ENCODE measurements at regions not wholly inside any gene's neighbourhood (a gene's known extent, or its start where the extent isn't known, plus 50 kb on each side); places are given as distances from the start of the nearest gene placed in this dataset.

GRCh38 chr15:66860844-66861243, 158.8 kb downstream of the SMAD6 start:
- Histone ChIP-seq H4K20me1 (replicated peaks; ENCODE audit: control insufficient read depth, insufficient read depth, low read length) (no peaks in the 10 kb centered on the region), H3K79me2 (ENCODE audit: control insufficient read depth, insufficient read depth, low read length) (no peaks in the 10 kb centered on the region), H3K27ac (ENCODE audit: extremely low read depth, low read depth, low read length) (no peak overlapping the region), H3K9me3 (replicated peaks; ENCODE audit: control insufficient read depth, insufficient read depth, low read depth, low read length) (no peaks in the 10 kb centered on the region), H3K27me3 (ENCODE audit: control insufficient read depth in 2 of 2, insufficient read depth in 2 of 2, low read length in 2 of 2) (no peaks in the 10 kb centered on the region), H3K9ac (ENCODE audit: insufficient read depth in 1 of 2, low read depth in 2 of 2, low read length in 2 of 2) (no peak overlapping the region), H3K36me3 (ENCODE audit: control insufficient read depth, insufficient read depth, low read length) (no peaks in the 10 kb centered on the region), H3K4me2 (ENCODE audit: insufficient read depth, low read length) (no peak overlapping the region), H3K9me1 (ENCODE audit: control insufficient read depth, insufficient read depth, low read length) (no peaks in the 10 kb centered on the region), H2AFZ (ENCODE audit: low read depth, low read length) (no peak overlapping the region), H3K4me3 (no peak overlapping the region), H3K4me1 (replicated peaks in 1 of 2; ENCODE audit: control insufficient read depth in 2 of 2, insufficient read depth in 2 of 2, low read length in 2 of 2) (peaks cover 0 to 9% of the 10 kb centered on the region in 2 experiments; a peak in 3 of 5 replicates)
- no peak for DNase-seq (ENCODE audit: extremely low read depth in 1 of 4, low spot score in 3 of 4)
- ChIA-PET POLR2A (interaction anchor here (0.5 to 1.0 kb wide), 3 partner anchors 80 to 763 kb away, joined by 3 read pairs; no protein-coding TSS in a partner anchor), CTCF (ENCODE audit: low intra/inter-chr PET ratio) (no interaction called here)
- FAIRE-seq, result no peak
- in situ Hi-C loops (cut with MboI) (no loop called here), intact Hi-C loops (cut with micrococcal nuclease) (loop anchor here (5.0 kb wide), 1 partner anchor 41 kb away; no protein-coding TSS in a partner anchor)
- WGBS (ENCODE audit: insufficient coverage, low coverage, missing lambda C conversion rate), result 51% methylated on average over 3 of the region's 3 CpGs
- no peak for ATAC-seq
- no TSS peak for BruUV-seq (replicated peaks)
- TF ChIP-seq ZNF551 (CRISPR knock-in tag; IDR thresholded peaks at IDR 0.05), result no peak
- no peak for TF ChIP-seq NONO (IDR thresholded peaks at IDR 0.05; ENCODE audit: low read depth in 2 of 2, low read length in 1 of 2)
- no peak for TF ChIP-seq HDAC3 (IDR thresholded peaks at IDR 0.05; ENCODE audit: borderline replicate concordance, partially characterized antibody)
- TF ChIP-seq ZFP36 (IDR thresholded peaks at IDR 0.05; ENCODE audit: low read depth, low read length, partially characterized antibody), result no peak
- TF ChIP-seq PHB2 (IDR thresholded peaks at IDR 0.05; ENCODE audit: low read depth), result no peak
- TF ChIP-seq NR2C1 (IDR thresholded peaks at IDR 0.05), result no peak
- no peak for TF ChIP-seq NR2C1 (tag; IDR thresholded peaks at IDR 0.05)
- no peak for TF ChIP-seq TCFL5 (CRISPR knock-in tag; conservative IDR thresholded peaks at IDR 0.05)
- no peak for TF ChIP-seq ZC3H8 (IDR thresholded peaks at IDR 0.05)
- no peak for TF ChIP-seq NFE2 (IDR thresholded peaks at IDR 0.05; ENCODE audit: low read depth)
- no peak for TF ChIP-seq HMGXB4 (CRISPR knock-in tag; IDR thresholded peaks at IDR 0.05)
- TF ChIP-seq TAL1 (IDR thresholded peaks at IDR 0.05), result no peak
- no peak for TF ChIP-seq DPF2 (IDR thresholded peaks at IDR 0.05)
- no peak for TF ChIP-seq CHD2 (IDR thresholded peaks at IDR 0.05; ENCODE audit: low read depth, low read length)
- no peak for TF ChIP-seq NFYB (IDR thresholded peaks at IDR 0.05; ENCODE audit: extremely low read depth, insufficient read length)
- TF ChIP-seq RBM22 (IDR thresholded peaks at IDR 0.05; ENCODE audit: low read depth, low read length, poor library complexity, severe bottlenecking), result no peak
